ENCODE measurements at regions not wholly inside any gene's neighbourhood (a gene's known extent, or its start where the extent isn't known, plus 50 kb on each side); places are given as distances from the start of the nearest gene placed in this dataset.

DNA sequence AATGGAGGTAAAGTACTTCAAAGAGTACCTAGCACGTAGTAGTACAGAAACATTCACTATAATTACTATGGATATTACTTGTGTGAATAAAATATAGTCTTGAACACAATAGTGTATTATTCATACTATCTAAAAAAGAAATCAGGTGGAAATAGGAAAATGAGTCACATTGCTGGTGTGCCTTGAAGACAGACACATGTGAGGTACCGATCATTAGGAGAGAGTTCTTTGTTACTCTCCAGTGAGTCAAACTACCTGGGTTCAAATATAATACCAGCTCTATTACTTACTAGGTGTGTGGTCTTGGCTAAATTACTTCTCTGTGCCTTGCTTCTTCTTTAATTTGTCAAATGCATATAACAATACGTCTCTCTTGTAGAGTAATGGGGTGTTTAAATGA is 50.8 kb upstream of the BEND6 start:
- Histone ChIP-seq H3K4me3 (no peak overlapping the region), H3K4me1 (no peaks in the 10 kb centered on the region; the same call in 1 of the 2 replicates), H3K27me3 (ENCODE audit: low read depth) (no peaks in the 10 kb centered on the region), H3K36me3 (replicated peaks) (no peaks in the 10 kb centered on the region), H3K9me3 (no peaks in the 10 kb centered on the region)
- in situ Hi-C loops (cut with MboI; ENCODE audit: low sequenced_read_pairs): no loop called here
- DNase-seq (ENCODE audit: low spot score in 2 of 2): no peak

DNA sequence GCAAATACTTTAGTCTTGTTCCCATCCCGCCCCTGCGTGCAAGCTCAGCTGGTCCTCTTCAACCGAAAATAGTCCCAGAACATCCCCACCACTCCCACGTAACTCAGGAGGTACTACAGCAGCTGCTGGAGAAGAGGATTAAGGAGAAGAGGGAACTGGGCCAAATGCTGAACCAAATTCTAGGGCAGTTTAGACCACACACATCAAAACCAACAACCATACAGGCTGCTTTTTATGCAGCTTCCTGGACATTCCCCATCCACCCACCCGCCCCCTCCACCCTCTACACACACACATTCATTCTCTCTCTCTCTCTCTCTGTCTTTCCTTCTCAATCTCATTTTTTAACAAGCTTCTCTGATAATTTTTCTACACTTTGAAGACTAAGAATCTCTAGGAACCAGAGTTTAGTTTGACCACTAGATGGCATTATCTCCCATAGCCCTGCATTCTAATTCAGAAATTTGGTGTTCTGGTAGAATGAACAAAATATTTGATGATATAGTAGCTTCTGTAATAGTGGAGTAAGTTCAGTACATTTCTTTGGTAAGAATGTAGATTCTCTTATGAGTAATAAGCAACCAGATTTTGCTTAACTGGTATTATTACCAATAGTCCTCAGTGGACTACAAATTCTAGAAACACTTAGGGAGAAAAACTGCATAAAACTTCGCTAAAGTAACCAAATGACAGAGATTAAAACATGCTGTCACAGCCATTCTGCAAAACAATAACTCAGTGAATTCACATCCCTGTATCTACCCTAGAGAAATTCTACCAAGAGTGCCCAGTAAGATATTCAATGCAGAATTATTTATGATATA is 52.1 kb upstream of the BEND6 start:
- Histone ChIP-seq H3K27me3 (ENCODE audit: low read depth) (no peaks in the 10 kb centered on the region), H3K4me3 (no peak overlapping the region), H3K4me1 (no peaks in the 10 kb centered on the region; the same call in 1 of the 2 replicates), H3K9me3 (no peaks in the 10 kb centered on the region), H3K36me3 (replicated peaks) (no peaks in the 10 kb centered on the region)
- peak; percentile 29 to 53 for DNase-seq (ENCODE audit: low spot score in 2 of 2)
- in situ Hi-C loops (cut with MboI; ENCODE audit: low sequenced_read_pairs): no loop called here

DNA sequence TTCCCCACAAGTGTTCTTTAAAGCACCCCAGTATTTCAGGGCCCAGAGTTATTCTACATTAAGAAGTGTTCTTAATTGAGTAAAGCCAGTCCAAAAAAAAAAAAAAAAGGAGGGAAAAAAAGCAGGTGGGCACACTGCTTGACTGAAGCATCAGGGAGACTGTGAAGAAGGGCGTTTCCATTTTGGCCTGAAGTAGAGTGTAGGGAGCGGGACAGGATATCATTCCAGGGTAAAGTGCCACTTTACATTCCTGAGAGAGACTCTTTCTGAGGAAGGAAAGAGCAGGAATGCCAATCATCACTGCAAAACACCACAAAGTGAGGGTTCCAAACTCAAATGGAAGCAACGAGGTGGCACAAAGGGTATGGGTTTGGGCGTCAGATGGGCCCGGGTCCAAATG is 54.1 kb upstream of the BEND6 start:
- Histone ChIP-seq H3K4me3 (no peak overlapping the region), H3K27me3 (ENCODE audit: low read depth) (no peaks in the 10 kb centered on the region), H3K4me1 (no peaks in the 10 kb centered on the region), H3K9me3 (no peaks in the 10 kb centered on the region), H3K36me3 (replicated peaks) (no peaks in the 10 kb centered on the region)
- in situ Hi-C loops (cut with MboI; ENCODE audit: low sequenced_read_pairs): no loop called here
- DNase-seq (ENCODE audit: low spot score in 2 of 2): no peak

DNA sequence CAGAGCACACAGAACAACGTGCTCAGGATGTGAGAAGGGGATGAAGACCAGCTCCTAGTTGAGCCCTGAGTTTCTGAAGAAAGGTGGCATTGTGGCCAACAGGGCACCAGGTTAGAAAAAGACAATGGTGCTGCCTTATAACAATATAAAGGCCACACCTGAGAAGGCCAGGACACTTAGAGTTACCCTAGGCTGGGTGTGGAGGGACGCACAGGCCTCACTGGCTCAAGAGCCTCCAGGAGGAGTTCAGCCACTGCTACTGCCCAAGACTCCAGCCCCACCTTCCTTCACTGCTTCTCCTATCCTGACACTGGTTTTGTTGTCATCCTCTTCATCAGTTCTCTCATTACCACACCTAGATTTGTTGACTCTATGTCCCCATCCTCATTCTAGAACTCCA is 55.2 kb upstream of the BEND6 start:
- Histone ChIP-seq H3K9me3 (no peaks in the 10 kb centered on the region), H3K36me3 (replicated peaks) (no peaks in the 10 kb centered on the region), H3K27me3 (ENCODE audit: low read depth) (no peaks in the 10 kb centered on the region), H3K4me1 (no peaks in the 10 kb centered on the region), H3K4me3 (no peak overlapping the region)
- DNase-seq (ENCODE audit: low spot score in 2 of 2): no peak
- in situ Hi-C loops (cut with MboI; ENCODE audit: low sequenced_read_pairs): loop anchor here (5.0 kb wide), 1 partner anchor 418 kb away; the partner anchor contains the start of gene PRIM2

DNA sequence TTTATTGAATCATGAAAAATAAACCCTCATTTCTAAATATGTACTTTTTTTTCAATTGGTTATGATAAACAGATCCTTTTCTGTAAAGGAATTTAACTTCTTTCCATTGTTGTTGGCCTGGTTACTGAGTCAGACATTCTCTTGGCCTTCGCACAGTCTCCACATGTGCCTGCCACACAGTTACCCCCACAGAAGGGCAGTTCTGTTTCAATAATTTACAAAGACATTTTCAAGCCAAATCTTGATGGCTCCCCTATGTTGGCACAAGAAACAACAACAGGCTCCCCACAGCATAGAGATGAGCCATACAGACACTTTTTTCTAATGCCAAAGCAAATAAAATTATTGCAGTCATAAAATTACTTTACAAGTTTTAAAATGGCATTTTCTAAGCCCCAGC is 55.6 kb upstream of the BEND6 start:
- in situ Hi-C loops (cut with MboI; ENCODE audit: low sequenced_read_pairs): loop anchor here (5.0 kb wide), 1 partner anchor 418 kb away; the partner anchor contains the start of gene PRIM2
- H3K9me3 ChIP-seq: no peaks in the 10 kb centered on the region
- H3K36me3 ChIP-seq (replicated peaks): no peaks in the 10 kb centered on the region
- H3K4me3 ChIP-seq: no peak overlapping the region
- no peaks in the 10 kb centered on the region for H3K27me3 ChIP-seq (ENCODE audit: low read depth)
- DNase-seq (ENCODE audit: low spot score in 2 of 2): no peak
- no peaks in the 10 kb centered on the region for H3K4me1 ChIP-seq

DNA sequence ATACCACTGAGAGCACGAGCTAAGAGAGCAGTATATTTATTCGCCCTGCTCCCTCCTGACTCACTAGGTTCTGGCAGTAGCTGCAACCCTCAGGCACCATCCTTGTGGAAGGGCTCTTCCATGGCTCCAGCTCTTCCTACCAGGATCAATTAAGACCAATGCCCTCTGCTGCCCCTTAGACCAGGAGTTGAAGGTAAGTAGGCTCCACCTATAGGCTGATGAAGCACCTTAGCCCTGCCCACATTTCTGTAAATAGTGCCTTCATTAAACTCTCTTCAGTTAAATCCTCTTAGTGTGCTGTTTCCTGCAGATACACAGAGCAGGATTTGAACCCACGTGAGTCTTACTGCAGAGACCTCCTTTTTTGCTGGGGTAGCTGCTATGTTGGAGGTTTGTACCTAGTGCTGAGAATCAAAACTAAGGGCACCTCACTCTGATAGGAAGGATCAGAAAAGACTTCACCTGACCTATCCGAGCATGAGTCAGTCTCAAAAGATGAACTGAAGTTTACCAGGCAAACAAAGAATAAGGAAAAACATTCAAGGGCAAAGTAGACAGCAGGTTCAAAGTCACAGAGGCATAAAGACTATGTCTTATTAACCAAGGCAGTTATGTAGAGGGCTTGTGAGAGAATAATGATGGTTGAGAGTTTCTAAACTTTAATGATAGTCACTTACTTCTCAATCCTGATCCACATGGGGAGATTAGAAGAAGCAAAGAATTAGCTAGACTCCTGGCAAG is 56.9 kb upstream of the BEND6 start:
- no peaks in the 10 kb centered on the region for H3K9me3 ChIP-seq
- in situ Hi-C loops (cut with MboI; ENCODE audit: low sequenced_read_pairs): loop anchor here (5.0 kb wide), 1 partner anchor 419 kb away; the partner anchor contains the start of gene PRIM2

DNA sequence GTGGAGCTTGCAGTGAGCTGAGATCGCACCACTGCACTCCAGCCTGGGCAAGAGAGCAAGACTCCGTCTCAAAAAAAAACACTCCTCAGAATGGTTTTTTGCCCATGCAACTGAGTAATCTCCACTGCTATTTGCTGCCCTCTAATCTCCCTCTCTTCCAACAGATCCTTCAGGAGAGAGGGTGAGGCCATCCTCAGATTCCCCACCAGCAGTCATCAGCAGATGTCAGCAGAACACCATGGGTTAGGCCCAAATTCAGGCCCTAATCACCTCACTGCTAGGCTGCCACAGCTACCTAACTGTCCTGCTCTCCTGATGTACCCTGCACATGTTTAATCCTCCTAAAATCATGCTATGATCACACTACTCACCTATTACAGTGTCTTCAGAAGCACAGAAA is 63.2 kb upstream of the BEND6 start:
- Histone ChIP-seq H3K27me3 (ENCODE audit: low read depth) (no peaks in the 10 kb centered on the region), H3K9me3 (no peaks in the 10 kb centered on the region), H3K36me3 (replicated peaks) (no peaks in the 10 kb centered on the region), H3K4me3 (no peak overlapping the region), H3K4me1 (no peaks in the 10 kb centered on the region)
- DNase-seq (ENCODE audit: low spot score in 2 of 2): no peak
- in situ Hi-C loops (cut with MboI; ENCODE audit: low sequenced_read_pairs): no loop called here

More for the DNA sequence above, 56.9 kb upstream of the BEND6 start:
- H3K4me3 ChIP-seq: no peak overlapping the region
- no peaks in the 10 kb centered on the region for H3K4me1 ChIP-seq
- H3K27me3 ChIP-seq (ENCODE audit: low read depth): no peaks in the 10 kb centered on the region
- H3K36me3 ChIP-seq (replicated peaks): no peaks in the 10 kb centered on the region
- DNase-seq (ENCODE audit: low spot score in 2 of 2): no peak

DNA sequence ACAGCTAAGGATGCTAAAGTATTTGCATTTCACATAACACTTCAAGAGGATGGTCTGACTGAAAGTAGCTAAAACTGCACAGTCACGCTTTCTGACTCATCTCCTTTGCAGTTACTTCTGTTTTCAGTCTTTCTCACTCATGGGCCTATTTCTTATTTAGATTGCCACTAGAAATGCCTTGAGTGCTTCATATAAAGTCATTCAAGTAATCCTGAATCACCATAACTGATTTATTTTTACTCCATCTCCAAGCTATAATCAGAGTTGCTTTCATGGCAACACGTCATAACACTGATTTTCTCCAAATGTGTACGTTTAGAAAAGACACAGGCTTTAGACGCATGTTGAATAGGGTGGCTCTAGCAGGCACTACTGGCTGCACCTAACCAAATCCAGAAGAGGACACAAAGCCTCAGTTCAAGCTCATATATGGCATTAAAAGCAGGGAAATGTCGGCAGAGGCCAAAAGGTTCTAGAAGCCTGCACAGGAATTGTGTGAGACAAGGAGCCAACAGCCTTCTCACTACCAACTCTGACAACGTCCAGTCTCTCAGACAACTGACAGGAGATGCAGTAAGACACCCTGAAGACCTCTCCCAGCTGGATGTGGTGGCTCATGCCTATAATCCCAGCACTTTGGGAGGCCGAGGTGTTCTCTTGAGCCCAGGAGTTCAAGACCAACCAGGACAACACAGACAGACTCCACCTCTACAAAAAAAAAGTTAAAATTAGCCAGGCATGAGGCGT is 64.1 kb upstream of the BEND6 start:
- H3K4me1 ChIP-seq: no peaks in the 10 kb centered on the region
- no peaks in the 10 kb centered on the region for H3K9me3 ChIP-seq
- no peaks in the 10 kb centered on the region for H3K27me3 ChIP-seq (ENCODE audit: low read depth)
- H3K4me3 ChIP-seq: no peak overlapping the region
- H3K36me3 ChIP-seq (replicated peaks): no peaks in the 10 kb centered on the region
- in situ Hi-C loops (cut with MboI; ENCODE audit: low sequenced_read_pairs): no loop called here
- no peak for DNase-seq (ENCODE audit: low spot score in 2 of 2)

DNA sequence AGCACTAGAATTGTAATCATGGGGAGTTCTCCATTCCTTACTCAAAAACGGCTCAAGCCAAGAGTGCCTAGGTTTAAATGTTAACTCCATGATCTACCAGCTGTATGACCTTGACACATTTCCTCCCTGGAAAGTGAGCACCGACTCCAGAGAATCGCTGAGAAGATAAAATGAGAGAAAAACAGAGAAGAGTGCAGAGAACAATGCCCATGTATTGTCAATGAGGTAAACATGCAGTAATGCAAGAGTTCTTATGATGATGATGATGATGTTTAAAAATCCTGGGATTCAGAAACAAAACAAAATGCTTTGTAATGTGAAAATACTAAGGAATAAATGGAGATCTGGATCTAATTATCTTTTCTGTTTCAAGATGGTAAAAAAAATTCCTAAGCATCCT is 64.8 kb upstream of the BEND6 start:
- in situ Hi-C loops (cut with MboI; ENCODE audit: low sequenced_read_pairs): no loop called here
- Histone ChIP-seq H3K4me1 (no peaks in the 10 kb centered on the region), H3K4me3 (no peak overlapping the region), H3K9me3 (no peaks in the 10 kb centered on the region), H3K27me3 (ENCODE audit: low read depth) (no peaks in the 10 kb centered on the region), H3K36me3 (replicated peaks) (no peaks in the 10 kb centered on the region)
- DNase-seq (ENCODE audit: low spot score in 2 of 2): no peak

GRCh38 chr6:56889492-56889891 is 65.4 kb upstream of the BEND6 start:
- DNase-seq (ENCODE audit: low spot score in 2 of 2): no peak
- in situ Hi-C loops (cut with MboI; ENCODE audit: low sequenced_read_pairs): no loop called here
- Histone ChIP-seq H3K9me3 (no peaks in the 10 kb centered on the region), H3K4me3 (no peak overlapping the region), H3K36me3 (replicated peaks) (no peaks in the 10 kb centered on the region), H3K27me3 (ENCODE audit: low read depth) (no peaks in the 10 kb centered on the region), H3K4me1 (no peaks in the 10 kb centered on the region)

- H3K4me3 ChIP-seq: no peak overlapping the region
- in situ Hi-C loops (cut with MboI; ENCODE audit: low sequenced_read_pairs): no loop called here
- H3K9me3 ChIP-seq: no peaks in the 10 kb centered on the region
- no peak for DNase-seq (ENCODE audit: low spot score in 2 of 2)
- H3K27me3 ChIP-seq (ENCODE audit: low read depth): no peaks in the 10 kb centered on the region
- no peaks in the 10 kb centered on the region for H3K36me3 ChIP-seq (replicated peaks)
- H3K4me1 ChIP-seq: no peaks in the 10 kb centered on the region
Measured at GRCh38 chr6:56888687-56889086, 66.2 kb upstream of the BEND6 start.

DNA sequence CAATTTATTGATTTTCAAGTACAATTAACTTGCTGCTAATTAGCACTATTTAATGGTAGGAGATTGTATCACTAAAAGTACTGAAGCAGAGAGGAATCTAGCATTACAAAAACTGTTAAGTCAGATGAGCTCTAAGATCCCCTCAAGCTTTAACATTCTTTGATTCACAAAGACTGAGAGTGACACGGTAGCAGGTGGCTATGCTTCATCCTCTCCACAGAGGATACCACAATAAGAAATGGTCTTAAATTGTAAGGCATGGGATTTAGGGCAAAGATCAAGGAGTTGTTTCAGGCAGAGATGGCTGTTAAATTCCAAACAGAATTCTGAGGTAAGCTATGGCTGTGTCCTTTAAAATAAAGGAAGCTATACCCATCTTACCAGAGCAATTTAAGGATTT is 67.8 kb upstream of the BEND6 start:
- no peaks in the 10 kb centered on the region for H3K9me3 ChIP-seq
- H3K36me3 ChIP-seq (replicated peaks): no peaks in the 10 kb centered on the region
- H3K4me3 ChIP-seq: no peak overlapping the region
- H3K27me3 ChIP-seq (ENCODE audit: low read depth): no peaks in the 10 kb centered on the region
- DNase-seq (ENCODE audit: low spot score in 2 of 2): no peak
- in situ Hi-C loops (cut with MboI; ENCODE audit: low sequenced_read_pairs): no loop called here
- H3K4me1 ChIP-seq: no peaks in the 10 kb centered on the region

GRCh38 chr6:56877922-56878321 is 77.0 kb upstream of the BEND6 start:
- in situ Hi-C loops (cut with MboI; ENCODE audit: low sequenced_read_pairs): no loop called here

DNA sequence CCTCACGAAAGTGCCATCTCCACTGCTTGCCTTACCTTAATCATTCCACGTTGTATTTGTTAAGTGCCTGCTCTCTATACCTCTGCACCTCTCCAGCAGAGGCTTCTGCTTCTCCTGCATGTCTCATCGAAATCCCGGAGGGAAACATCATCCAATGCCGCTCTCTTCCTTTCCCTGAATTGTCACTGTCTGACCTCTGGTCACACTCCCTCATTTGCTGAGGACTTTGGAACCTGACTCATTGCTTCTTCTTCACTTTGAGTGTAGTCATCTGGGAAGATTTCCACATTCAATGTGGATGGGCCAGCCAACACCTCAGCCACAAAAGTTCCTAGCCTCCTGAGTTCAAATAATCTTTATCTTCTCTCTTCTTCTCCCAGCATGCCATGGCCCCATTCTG is 78.9 kb upstream of the BEND6 start:
- Histone ChIP-seq H3K36me3 (replicated peaks) (no peaks in the 10 kb centered on the region), H3K9me3 (no peaks in the 10 kb centered on the region), H3K4me1 (no peaks in the 10 kb centered on the region), H3K27me3 (ENCODE audit: low read depth) (no peaks in the 10 kb centered on the region), H3K4me3 (no peak overlapping the region)
- in situ Hi-C loops (cut with MboI; ENCODE audit: low sequenced_read_pairs): no loop called here
- no peak for DNase-seq (ENCODE audit: low spot score in 2 of 2)

More at GRCh38 chr6:56877922-56878321, 77.0 kb upstream of the BEND6 start:
- Histone ChIP-seq H3K27me3 (ENCODE audit: low read depth) (no peaks in the 10 kb centered on the region), H3K4me3 (no peak overlapping the region), H3K4me1 (no peaks in the 10 kb centered on the region), H3K36me3 (replicated peaks) (no peaks in the 10 kb centered on the region), H3K9me3 (no peaks in the 10 kb centered on the region)
- no peak for DNase-seq (ENCODE audit: low spot score in 2 of 2)
